HepG2 (cell line): ENCODE measurements at regions not wholly inside any gene's neighbourhood (a gene's known extent, or its start where the extent isn't known, plus 50 kb on each side); places are given as distances from the start of the nearest gene placed in this dataset.

ENCODE experiments used
- ATAC-seq: fragments of 200-7000 bp; cut with Tn5 transposase; 3 replicates; pipeline ENCODE4 v1.9.1; 2020; ENCODE audit warnings: mild to moderate bottlenecking, moderate library complexity
- BruUV-seq: library from RNA; stranded (reverse); fragments of 400-500 nt; replicated peaks from 2 replicates; lab custom pipeline; 2021; lab: Mats Ljungman, UMichigan
- CTCF ChIA-PET: fragments of 300-600 bp; formaldehyde crosslinking; extraction: SDS; loops from one replicate; lab custom pipeline; 2021; ENCODE audit warnings: low total read pairs, inconsistent platforms, low intra/inter-chr PET ratio; lab: Yijun Ruan, JAX
- POLR2A ChIA-PET: fragments of 350-600 bp; sonication (Branson Sonifier 250); formaldehyde crosslinking; loops from one replicate; lab custom pipeline; 2020; ENCODE audit warnings: antibody characterized with exemption, inconsistent platforms; lab: Yijun Ruan, JAX
- DNase-seq: peaks from one replicate; pipeline ENCODE4 v3.0.0-alpha.2; 2015; ENCODE audit warnings: low spot score
- FAIRE-seq: peaks from 3 replicates; lab custom pipeline; 2011; peaks lifted over from hg19 to GRCh38; lab: Jason Lieb, UNC
- H2AFZ ChIP-seq: one replicate; pipeline ENCODE4 v1.6.1; 2011; ENCODE audit warnings: low read length, inconsistent platforms
- H3K27ac ChIP-seq: fragments of 300-600 bp; 3 replicates; pipeline ENCODE4 v1.8.0; 2011; ENCODE audit warnings: mixed run types, mild to moderate bottlenecking, mixed read lengths, low read length, inconsistent platforms; ENCODE audit not compliant: insufficient read depth; ENCODE audit errors: extremely low read length
- H3K27me3 ChIP-seq, 2 experiments: fragments of 200-600 bp in 1 of 2; 2 replicates in 1 of 2; 3 replicates in 1 of 2; pipeline versions ENCODE4 v1.6.0 to v1.8.0; 2011; ENCODE audit warnings: low read length in 2 of 2, mild to moderate bottlenecking in 2 of 2, moderate library complexity in 2 of 2, inconsistent platforms in 1 of 2; ENCODE audit not compliant: insufficient read depth in 2 of 2, control insufficient read depth in 1 of 2
- H3K36me3 ChIP-seq, 2 experiments: fragments of 200-600 bp in 1 of 2; replicated peaks in 1 of 2; 2 replicates in 1 of 2; 3 replicates in 1 of 2; pipeline versions ENCODE4 v1.5.1 to v1.8.0; 2011; ENCODE audit warnings: low read length in 2 of 2, inconsistent platforms in 1 of 2; ENCODE audit not compliant: insufficient read depth in 2 of 2, control insufficient read depth in 1 of 2
- H3K4me1 ChIP-seq: 2 replicates; pipeline ENCODE4 v1.5.1; 2012; ENCODE audit warnings: low read length, inconsistent platforms; ENCODE audit not compliant: insufficient read depth
- H3K4me2 ChIP-seq: 2 replicates; pipeline ENCODE4 v1.6.0; 2011; ENCODE audit warnings: low read depth, low read length, inconsistent platforms
- H3K4me3 ChIP-seq, 3 experiments: fragments of 200-600 bp in 1 of 3; sonication (generic), shearing (Covaris generic) in 1 of 3; replicated peaks in 1 of 3; 2 replicates each; pipeline ENCODE4 v1.5.1; 2011 to 2016; ENCODE audit warnings: low read length in 3 of 3, inconsistent platforms in 2 of 3, low read depth in 2 of 3, mild to moderate bottlenecking in 2 of 3, control low read depth in 1 of 3, mixed read lengths in 1 of 3; ENCODE audit not compliant: insufficient read depth in 1 of 3
- H3K79me2 ChIP-seq: one replicate; pipeline ENCODE4 v1.6.1; 2011; ENCODE audit warnings: low read length, inconsistent platforms; ENCODE audit not compliant: insufficient read depth
- H3K9ac ChIP-seq: 2 replicates; pipeline ENCODE4 v1.6.0; 2011; ENCODE audit warnings: mild to moderate bottlenecking, low read depth, low read length, inconsistent platforms; ENCODE audit not compliant: insufficient read depth
- H3K9me3 ChIP-seq: 2 replicates; pipeline ENCODE4 v1.5.1; 2012; ENCODE audit warnings: mild to moderate bottlenecking, low read length
- H4K20me1 ChIP-seq: 2 replicates; pipeline ENCODE4 v1.6.0; 2011; ENCODE audit warnings: inconsistent platforms, mild to moderate bottlenecking, low read length, moderate library complexity; ENCODE audit not compliant: insufficient read depth
- JUNB ChIP-seq: sonication (generic); formaldehyde crosslinking; IDR thresholded peaks from 2 replicates; pipeline ENCODE4 v1.8.0; 2022; ENCODE audit warnings: missing genetic modification reagents, mild to moderate bottlenecking, borderline replicate concordance
- KLF6 ChIP-seq: IDR thresholded peaks from 2 replicates; pipeline ENCODE4 v1.8.0; 2016; ENCODE audit warnings: missing biosample characterization, missing genetic modification reagents
- ZBED4 ChIP-seq: sonication (generic); formaldehyde crosslinking; IDR thresholded peaks from 2 replicates; pipeline ENCODE4 v1.4.0; 2020; ENCODE audit warnings: missing genetic modification reagents, borderline replicate concordance
- ZBTB26 ChIP-seq: IDR thresholded peaks from 2 replicates; pipeline ENCODE4 v1.6.1; 2016; ENCODE audit warnings: missing compliant biosample characterization, missing genetic modification reagents, borderline replicate concordance
- ZNF761 ChIP-seq: sonication (generic); formaldehyde crosslinking; conservative IDR thresholded peaks from 2 replicates; pipeline ENCODE4 v1.4.0; 2020; ENCODE audit warnings: mild to moderate bottlenecking, missing genetic modification reagents
- WGBS: methylation state at CpG from one replicate; pipeline ENCODE4 v1.1.6; 2017; ENCODE audit warnings: low lambda C conversion rate; 5-methylcytosine and 5-hydroxymethylcytosine counted together
- in situ Hi-C: cut with HindIII; loops from 2 replicates; pipeline ENCODE4 v1.10.0; 2017; ENCODE audit warnings: low pct_unique_long_range_greater_than_20kb; ENCODE audit not compliant: extremely low pct_ligation_motif_present
- intact Hi-C: fragments of 100-400 bp; cut with micrococcal nuclease; formaldehyde crosslinking; loops from one replicate; pipeline ENCODE4 v1.10.0; 2022; ENCODE audit not compliant: unreplicated experiment

DNA sequence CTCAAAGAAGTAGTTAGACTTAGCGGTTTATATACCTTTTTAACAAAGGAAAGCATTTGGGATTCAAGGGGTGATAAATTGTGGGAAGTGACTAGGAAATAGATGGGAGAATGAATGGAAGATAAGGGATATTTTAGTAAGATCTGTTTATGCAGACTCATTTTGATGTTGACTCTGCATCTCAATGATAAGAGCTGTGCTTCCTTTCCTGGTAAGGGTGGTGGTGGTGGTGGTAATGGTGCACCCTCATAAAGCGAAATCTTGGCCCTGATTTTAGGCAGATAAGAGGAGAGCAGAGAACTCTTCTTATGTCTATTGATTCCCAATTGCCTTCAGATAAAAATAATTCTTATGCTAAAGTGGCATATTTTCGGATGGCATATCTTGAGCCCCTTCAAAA lies 197.1 kb downstream of the SPRY1 start:
- FAIRE-seq (no peak), ATAC-seq (no peak), DNase-seq (no peak)
- Histone ChIP-seq H3K4me3 (no peak overlapping the region), H4K20me1 (no peaks in the 10 kb centered on the region), H3K9ac (no peak overlapping the region), H2AFZ (no peak overlapping the region), H3K4me1 (peaks cover 18% of the 10 kb centered on the region), H3K79me2 (no peaks in the 10 kb centered on the region), H3K36me3 (no peaks in the 10 kb centered on the region), H3K27ac (no peak overlapping the region), H3K9me3 (no peaks in the 10 kb centered on the region), H3K27me3 (no peaks in the 10 kb centered on the region), H3K4me2 (no peak overlapping the region)
- CTCF ChIA-PET, result no interaction called here
- WGBS, result 96% methylated on average over 3 of the region's 3 CpGs
- TF ChIP-seq ZNF761 (CRISPR knock-in tag) (no peak), ZBTB26 (no peak), ZBED4 (CRISPR knock-in tag) (no peak), KLF6 (CRISPR knock-in tag) (no peak), JUNB (CRISPR knock-in tag) (no peak)
- intact Hi-C loops (no loop called here), in situ Hi-C loops (no loop called here)
- POLR2A ChIA-PET, result no interaction called here
- no TSS peak for BruUV-seq
